ENCODE measurements at regions not wholly inside any gene's neighbourhood (a gene's known extent, or its start where the extent isn't known, plus 50 kb on each side); places are given as distances from the start of the nearest gene placed in this dataset.

DNA sequence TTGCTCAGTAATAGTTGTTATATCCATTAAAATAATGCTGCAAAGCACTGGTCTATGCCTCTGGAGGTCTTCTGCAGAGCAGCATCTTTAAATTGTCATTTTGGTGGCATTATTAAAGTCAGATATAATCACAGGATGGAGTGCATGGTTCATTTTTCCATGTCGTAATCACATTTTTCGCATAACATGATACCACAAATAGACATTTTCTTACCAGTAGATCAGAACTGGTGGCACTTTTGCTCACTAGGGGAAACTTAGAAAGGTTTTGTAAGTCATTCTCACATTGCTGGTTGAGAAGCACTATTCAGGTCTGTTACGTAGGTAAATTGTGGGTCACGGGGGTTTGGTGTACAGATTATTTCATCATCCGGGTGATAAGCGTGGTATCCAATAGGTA, 484.5 kb upstream of the PRKX start:
- no peak for DNase-seq

DNA sequence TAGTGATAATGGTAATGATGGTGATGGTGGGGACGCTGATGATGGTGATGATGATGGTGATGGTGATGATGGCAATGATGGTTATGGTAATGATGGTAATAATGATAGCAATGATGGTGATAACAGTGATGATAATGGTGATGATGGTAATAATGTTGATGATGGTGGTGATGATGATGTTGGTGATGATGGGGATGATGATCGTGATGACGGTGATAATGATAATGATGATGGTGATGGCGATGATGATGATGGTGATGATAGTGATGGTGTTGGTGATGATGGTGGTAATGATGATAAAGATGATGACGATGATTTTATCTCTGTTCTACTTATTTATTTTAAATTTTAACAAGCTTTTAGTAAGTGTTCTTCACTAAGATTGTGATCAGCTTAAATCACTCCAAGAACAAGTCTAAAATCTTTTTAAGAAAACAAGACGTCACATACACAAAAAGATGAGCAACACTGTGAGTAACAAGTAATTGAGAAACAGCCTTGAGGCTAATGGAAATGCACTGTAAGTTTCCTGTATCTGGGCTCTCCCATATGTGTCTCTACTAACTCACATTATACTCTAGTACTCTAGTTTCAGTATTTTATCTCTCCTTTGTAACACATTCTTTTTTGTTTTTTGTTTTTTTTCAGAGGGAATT, 480.2 kb upstream of the PRKX start:
- DNase-seq = no peak

DNA sequence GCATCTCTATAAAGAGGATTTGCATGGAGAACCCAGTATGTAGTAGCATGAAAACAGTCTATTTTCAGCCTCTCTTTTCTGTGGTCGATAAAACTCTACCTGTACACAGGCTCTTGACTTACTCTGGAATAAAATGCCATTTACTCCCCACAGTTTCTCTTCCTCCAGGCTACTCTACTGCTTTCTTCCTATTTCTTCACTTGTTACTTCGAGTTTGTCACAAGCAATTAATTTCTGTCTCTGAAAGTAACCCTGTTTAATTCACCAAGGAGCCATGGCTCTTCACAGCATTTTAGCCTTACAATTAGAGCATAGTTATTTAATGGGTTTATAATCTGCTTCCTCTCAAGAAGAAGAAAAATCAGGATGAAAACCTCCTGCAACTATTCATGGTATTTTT, 472.9 kb upstream of the PRKX start:
- DNase-seq = no peak

DNA sequence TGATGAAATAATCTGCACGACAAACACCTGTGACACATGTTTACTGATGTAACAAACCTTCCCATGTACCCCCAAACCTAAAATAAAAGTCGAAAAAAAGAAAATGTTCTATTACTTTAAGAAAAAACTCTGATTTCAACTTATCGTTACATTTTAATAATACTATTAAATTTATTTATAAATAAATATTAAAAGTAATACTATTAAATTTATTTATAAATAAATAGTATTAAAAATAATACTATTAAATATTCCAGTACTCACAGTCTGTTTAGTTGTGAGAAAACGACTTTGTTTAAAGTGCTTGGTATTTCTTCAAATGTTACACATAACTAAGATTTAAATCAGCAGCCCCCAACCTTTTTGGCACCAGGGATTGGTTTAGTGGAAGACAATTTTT, 471.6 kb upstream of the PRKX start:
- no peak for DNase-seq

DNA sequence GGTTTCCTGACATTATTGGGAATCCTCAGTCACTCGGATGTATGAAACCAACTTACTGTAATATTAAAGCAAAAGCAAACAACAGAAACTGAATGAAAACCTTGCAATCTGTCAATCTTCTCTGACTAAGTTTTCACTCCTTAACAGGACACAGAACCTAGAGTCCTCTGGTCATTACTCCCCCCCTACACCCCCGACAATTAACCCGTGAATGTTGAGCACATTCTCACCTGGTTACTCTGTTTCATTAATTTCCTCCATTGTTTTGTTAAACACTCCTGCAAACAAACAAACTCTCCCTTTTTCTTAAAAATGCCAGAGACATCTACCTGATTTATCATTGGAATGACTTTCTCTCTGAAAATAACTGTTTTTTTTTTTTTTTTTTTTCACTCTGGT, 469.0 kb upstream of the PRKX start:
- no peak for DNase-seq

DNA sequence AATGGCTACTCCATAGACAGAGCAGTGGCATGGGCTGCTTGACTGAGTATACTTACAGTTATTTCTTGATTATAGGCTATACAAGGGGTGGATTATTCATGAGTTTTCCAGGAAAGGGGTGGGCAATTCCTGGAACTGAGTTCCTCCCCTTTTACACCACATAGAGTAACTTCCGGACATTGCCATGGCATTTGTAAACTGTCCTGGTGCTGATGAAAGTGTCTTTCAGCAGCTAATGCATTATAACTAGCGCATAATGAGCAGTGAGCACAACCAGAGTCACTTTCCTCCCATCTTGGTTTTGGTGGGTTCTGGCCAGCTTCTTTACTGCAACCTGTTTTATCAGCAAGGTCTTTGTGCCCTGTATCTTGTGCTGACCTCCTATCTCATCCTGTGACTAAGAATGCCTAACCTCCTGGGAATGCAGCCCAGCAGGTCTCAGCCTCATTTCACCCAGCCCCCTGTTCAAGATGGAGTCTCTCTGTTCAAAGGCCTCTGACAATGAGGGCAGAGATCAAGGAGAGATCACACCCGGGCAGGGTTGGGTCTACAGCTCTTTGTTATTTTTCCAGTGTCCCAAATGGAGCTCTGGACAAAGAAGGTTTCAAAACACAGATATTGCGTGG, 468.4 kb upstream of the PRKX start:
- DNase-seq = no peak

DNA sequence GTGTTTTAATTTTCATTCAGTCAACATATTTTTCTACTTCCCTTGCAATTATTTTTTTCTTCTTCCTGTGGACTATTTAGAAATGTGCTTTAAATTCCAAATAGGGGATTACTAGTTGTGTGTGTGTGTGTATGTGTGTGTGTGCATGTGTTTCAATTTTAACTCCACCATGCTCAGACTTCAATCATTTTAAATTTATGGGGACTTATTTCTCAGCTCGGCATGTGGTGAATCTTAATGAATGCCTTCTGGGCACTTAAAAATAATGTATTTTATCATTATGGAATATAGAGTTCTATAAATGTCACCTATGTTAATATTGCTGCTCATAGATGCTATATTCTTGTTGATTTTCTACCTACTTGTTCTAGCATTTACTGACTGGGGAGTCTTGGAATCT, 465.6 kb upstream of the PRKX start:
- DNase-seq = no peak

DNA sequence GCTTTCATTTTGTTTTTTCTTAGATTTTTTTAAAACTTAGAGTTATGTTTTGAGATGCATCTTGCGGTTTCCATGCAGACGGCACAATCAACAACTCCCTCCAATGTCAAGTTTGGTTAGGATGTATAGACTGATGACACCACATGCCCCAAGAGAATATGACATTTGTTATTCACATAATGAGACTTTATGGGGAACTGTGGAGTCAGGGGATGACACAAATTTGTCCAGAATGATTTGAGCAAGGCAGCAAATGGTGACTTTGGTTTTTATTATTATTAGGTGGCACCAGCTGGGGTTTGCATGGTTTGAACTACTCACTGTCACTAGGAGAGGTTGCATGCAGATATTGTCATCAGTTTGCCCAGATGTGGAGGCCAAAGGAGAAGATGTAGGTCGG, 461.8 kb upstream of the PRKX start:
- DNase-seq = no peak

DNA sequence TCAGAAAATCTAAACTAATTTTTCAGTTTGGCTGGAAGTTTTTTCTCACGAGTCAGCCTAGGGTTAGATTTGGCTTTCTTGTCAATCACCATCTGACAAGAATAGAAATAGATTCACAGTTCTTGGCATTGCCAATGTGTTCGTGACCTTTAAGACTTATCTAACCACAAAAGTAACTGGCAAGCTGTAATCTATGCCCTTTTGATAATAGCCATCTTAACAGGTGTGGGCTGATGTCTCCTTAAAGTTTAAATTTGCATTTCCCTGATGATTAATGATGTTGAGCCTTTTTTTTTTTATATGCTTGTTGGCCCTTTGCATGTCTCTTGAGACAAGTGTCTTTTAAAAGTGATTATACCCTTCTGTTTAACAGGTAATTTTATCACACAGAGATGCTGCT, 460.3 kb upstream of the PRKX start:
- DNase-seq = no peak

DNA sequence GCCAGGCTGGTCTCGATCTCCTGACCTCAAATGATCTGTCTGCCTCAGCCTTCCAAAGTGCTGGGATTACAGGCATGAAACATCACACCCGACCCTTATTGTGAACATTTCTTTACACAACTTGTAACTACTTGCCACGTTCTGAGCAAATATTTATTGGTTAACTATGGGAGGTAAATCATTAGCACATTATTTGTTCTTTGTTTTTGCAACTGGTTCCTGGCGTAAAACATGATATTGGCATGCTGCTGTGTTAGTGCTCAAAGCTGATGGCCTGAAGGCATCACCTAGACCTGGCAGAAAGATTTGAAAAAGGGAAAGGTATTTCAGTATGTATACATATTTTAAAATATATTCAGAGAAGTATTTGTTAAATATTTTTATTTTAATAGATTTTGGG, 438.3 kb upstream of the PRKX start:
- no peak for DNase-seq

DNA sequence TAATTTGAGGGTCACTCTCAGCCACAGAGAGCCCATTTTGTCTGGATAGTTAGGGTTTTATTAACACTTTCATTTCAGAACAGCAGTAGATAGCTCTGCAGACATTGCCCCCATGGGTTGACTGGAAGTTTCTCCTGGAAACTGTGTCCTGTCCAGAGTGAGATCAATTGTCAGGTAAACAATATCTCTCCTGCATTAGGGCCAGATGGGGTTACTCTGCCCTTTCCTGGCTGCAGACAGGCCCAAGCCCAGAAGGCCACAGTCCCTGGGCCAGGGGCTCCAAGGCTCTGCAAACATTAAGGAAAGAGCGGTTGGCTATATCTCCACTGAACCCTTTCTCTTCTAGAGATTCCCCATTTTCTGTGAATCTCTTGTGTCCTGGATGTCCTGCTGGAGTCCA, 436.8 kb upstream of the PRKX start:
- DNase-seq = no peak

DNA sequence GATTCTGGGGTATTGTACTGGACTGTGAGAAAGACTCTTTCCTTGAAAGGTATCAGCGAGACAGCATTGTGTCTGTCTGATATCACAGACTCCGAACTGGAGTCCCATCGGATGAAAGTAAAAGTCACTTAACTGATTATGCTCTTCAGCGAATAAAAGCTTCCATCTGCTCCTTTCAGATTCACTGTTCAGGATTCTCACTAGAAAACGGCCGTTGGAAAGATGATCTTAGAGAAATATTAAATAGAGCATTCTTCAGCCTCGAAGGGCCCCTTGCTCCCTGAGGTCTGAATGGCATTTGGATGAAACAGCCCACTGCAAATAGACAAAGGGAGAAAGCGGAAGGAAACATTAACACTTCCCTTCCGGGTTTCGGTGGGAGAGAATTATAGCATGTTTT, 416.2 kb upstream of the PRKX start:
- DNase-seq = no peak

DNA sequence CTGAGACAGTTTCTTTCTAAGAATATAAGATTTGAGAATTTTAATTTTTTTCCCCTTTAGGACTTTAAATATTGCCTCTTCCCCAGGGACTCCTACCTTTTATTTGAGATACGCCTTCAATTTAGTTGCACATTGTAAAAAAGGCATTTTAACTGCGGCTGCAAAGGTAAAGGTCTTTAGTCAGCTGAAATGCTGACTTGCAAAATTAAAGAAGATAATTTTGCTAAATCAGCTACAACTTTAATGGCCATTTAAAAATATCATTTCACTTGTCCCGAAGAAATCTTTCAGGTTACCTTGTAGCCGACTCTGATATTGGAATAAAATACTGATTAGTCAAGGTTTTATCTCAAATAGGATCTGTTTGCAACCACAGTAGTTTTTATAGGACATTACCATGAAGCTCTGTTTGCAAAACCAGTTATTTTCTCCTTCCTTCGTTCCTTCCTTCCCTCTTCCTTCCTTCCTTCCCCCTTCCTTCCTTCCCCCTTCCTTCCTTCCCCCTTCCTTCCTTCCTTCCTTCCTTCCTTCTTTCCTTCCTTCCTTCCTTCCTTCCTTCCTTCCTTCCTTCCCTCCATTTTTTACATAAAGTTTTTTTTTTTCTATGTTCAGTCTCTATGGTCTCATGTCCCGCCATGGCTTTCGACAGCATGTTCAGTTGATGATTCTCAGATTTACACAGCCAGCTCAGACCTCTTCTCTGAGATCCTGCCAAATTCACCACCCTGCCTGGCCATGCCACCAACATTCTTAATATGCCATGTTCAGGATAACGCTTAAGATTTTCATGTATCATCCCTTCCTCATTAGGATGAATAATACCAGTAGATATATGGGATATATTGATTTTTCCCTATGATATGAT, 405.4 kb upstream of the PRKX start:
- DNase-seq = no peak

DNA sequence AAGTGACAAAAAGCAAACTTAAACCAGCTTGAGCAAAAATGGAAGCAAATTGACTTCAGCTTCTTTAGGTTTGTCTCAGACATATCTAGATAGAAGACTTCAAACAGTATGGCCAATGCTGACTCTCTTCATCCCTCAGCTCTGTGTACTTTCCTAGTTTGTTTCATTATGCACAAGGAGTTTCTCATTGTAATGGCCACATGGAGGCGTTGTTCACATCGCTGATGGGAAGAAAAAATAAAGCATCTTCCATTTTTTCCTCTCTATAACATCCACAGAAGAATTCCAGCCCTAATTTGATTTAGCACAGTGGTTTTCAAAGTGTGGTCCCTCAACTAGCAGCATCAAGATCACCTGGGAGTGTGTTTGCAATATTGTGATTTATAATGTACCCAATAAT, 397.5 kb upstream of the PRKX start:
- DNase-seq = no peak

DNA sequence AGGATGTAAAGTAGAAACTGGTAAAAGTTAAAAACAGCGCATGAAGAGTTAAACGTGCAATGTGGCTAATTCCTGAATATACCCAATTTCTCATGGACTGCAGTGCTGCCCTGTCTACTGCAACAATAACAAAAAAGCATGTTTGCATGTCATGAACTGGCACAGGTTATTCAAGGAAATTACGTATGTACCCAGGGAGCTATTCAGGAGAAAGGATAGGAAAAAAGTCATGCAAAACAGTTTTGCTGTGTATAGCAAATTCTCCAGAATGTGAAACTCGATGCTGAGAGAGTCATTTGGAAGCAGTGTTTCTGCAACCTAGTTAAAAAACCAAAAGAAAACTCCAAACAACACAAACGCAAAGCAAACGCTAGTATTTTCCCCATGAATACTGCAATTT, 381.5 kb upstream of the PRKX start:
- DNase-seq = no peak

DNA sequence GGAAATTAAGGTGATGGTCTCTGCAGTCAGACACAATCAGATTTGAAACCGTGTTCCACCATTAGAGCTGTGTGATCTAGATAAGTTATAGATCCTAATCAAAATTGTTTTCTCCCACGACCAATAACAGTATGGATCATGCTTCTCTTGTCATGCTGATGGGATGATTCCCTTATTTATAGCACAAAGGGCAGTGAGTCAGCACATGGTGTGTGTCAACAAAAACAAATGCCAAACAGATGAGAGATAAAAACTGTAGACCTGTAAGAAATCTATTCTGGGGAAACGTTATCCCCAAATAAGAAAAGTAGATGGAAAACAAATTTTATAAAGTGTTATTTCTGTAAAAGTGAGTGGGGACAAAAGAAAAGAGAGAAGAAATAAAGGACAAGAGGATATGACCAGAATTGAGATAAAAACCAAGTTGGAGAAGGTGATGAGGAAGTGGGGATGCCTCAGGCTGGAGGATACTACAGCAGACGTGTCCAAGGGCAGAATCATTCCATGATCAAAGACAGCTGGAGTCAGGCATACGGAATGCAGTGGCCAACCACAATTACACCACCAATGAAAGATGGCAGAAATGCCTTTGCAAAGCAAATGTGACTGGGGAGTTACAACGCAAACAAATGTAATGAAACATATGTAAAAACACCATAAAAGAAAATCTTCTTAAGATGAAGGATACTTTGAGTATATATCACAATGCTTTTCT, 377.8 kb upstream of the PRKX start:
- no peak for DNase-seq

DNA sequence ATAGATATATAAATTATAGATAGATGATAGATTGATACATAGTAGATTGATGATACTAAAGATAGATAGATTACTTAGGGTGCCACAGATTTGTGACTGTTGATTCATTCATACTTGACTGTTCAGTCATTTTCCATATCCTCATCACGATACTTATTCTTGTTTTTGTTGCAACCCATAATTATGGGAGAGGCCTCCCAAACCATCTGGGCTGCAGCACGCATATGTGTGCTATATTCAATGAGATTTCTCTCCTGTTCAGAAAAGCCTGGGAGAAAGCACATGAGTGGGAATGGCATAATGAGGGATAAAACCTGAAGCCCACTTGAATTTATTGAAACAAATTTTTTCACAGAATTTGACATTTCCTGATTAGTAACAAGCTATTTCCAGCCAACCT, 346.4 kb upstream of the PRKX start:
- no peak for DNase-seq

DNA sequence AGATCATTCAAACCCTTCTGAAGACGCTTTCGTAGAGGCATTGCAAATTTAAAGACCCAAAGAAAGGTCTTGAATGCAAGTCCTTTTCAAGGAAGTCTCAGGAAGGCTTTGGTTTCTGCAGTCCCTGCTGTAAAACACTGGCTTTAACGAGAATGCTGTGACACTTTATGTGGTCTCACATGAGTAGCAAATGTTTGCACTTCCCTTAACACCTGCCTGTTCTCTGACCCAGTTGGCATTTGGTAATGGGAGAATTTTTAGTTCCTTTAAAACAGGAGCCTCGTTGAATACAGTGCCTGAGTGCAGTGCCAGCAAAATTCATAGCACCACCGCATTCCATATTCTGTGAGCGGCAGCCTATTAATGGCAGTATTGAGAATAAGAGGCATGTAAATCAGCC, 330.5 kb upstream of the PRKX start:
- no peak for DNase-seq

DNA sequence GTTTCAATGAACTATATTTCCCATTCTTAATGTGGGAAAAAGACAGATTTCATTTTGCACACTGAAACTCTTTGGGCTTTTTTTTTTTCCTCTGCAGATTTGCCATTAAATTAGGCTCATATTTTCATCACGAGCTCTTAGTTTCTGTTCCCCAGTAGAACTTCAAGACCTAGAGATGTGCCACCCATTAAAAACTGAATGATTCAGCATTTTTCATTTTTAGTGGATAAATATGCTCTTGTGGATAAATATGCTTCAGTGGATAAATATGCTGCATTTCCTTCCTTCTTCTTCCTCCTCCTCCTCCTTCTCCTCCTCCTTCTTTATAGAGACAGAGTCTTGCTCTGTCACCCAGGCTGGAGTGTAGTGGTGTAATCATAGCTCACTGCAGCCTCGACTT, 322.4 kb upstream of the PRKX start:
- no peak for DNase-seq

DNA sequence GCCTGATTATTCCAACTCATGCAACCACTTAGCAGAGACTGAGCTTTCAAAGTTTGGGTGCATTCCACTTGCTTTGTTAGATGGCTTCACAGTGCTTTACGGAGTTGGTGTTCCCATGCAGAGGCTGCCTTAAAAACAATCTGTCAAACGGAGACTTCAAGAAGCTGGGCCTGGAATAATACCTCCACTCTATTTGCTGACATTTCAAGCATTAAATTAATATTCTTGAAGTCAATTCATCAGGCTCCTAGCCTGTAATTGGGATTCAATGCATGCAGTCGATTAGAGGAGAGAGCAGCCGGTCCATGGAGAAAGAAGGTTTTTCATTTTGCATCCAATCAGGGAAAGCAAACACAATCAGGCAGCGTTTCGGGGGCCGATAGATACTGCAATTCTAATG, 314.7 kb upstream of the PRKX start:
- no peak for DNase-seq

DNA sequence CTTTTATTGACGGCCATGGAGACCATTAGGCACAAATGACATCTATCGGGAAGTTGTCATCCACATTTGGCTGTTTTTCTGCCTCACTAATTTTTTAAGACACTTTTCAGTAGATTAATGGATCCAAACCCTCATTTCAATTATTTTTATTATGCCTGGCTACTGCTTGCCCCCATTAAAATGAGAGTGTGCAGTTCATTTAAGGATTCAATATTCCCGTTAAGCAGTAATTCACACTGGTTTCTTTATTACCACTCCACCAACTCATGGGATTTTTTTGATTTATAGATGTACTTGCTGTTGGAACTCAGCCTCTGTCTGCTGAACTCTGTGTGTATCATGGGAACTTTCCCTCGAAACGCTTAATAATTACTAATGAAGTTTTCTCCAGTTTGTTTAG, 291.8 kb upstream of the PRKX start:
- no peak for DNase-seq

DNA sequence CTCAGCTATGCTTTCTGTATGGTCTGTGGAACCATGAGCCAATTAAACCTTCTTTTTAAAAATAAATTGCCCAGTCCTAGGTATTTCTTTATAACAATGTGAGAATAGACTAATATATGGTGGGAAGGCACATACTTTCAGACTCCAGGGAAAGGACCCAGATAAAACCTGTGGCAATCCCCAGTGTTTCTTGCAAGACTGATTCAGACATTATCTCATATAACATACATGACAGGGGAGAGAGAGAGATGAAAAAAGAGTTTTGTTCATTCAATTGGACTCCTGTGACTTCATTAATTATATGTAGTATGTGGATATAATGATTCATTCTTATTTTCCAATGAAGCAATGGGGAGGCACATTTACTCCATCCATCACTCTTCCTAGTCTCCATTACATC, 291.4 kb upstream of the PRKX start:
- no peak for DNase-seq

DNA sequence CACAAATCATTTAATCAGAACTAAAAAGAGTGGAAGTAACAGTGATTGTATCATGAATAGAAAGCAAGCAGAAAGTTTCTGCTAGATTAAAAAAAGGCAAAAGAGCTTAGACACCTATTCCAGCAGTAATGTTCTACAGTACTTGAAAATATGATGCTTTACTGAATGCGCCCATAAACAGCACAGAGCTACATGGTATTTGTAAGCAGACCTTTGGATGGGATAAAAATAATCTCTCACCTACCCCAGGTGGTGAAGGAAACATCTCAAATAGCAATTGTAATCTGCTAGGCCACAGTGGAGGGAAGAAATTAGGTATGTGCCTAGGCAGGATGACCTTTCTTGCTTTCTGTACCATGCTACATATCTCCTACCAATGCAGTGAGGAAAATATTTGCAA, 280.9 kb upstream of the PRKX start:
- DNase-seq = no peak

DNA sequence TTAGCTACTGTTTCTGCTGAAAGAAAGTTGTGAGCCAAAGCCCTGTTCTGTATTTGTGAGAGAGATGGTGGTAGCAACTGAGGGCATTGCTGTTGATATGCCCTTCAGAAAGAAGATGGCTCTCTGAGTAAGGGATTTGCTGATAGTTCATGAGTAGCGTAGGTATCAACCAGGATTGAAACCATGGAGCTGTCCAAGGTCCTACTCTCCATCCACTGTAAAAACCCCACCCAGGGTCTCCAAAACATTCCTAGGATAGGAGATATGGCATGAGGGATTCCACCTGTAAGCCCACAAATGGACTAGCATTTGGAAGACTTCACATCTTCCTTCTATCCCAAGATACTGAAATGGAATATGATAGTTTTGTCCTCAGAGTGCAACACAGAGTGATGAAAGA, 277.1 kb upstream of the PRKX start:
- DNase-seq = no peak
